Transverse colon (tissue), 4 donors: ENCODE measurements at regions not wholly inside any gene's neighbourhood (a gene's known extent, or its start where the extent isn't known, plus 50 kb on each side); places are given as distances from the start of the nearest gene placed in this dataset.

Experiments
- DNase-seq: peaks from one replicate; pipeline ENCODE4 v3.0.0-alpha.2; 2019
- H3K27ac ChIP-seq, 4 donors: fragments of 200-600 bp; sonication (generic); 2 replicates each; pipeline ENCODE4 v1.5.1; 2016 to 2018; ENCODE audit warnings: inconsistent platforms in 4 of 4
- H3K27me3 ChIP-seq: fragments of 200-600 bp; sonication (generic); 2 replicates; pipeline ENCODE4 v1.5.1; 2017; ENCODE audit warnings: inconsistent platforms
- H3K36me3 ChIP-seq, 4 donors: fragments of 200-600 bp; sonication (generic); 2 replicates each; pipeline ENCODE4 v1.5.1; 2017 to 2019; ENCODE audit warnings: inconsistent platforms in 4 of 4
- H3K4me1 ChIP-seq, 4 donors: fragments of 200-600 bp; sonication (generic); 2 replicates each; pipeline ENCODE4 v1.5.1; 2017 to 2020; ENCODE audit warnings: inconsistent platforms in 4 of 4
- H3K4me3 ChIP-seq, 4 donors: fragments of 200-600 bp; sonication (generic); 1 replicate in 1 of 4; 2 replicates in 3 of 4; pipeline versions ENCODE4 v1.5.1 to v1.6.1; 2017 to 2019; ENCODE audit warnings: inconsistent platforms in 4 of 4
- H3K9me3 ChIP-seq, 2 donors: fragments of 200-600 bp; sonication (generic); 2 replicates each; pipeline ENCODE4 v1.5.1; 2017 to 2019; ENCODE audit warnings: inconsistent platforms in 2 of 2
- EP300 ChIP-seq: sonication (generic); formaldehyde crosslinking; IDR thresholded peaks from one replicate; pipeline ENCODE4 v1.6.1; 2017; ENCODE audit warnings: antibody characterized with exemption, low read depth
- POLR2A ChIP-seq: fragments of 450-650 bp; IDR thresholded peaks from one replicate; pipeline ENCODE4 v1.6.1; 2016; ENCODE audit warnings: antibody characterized with exemption, mild to moderate bottlenecking, moderate library complexity
- POLR2AphosphoS5 ChIP-seq, 3 donors: sonication (generic); formaldehyde crosslinking; IDR thresholded peaks; one replicate each; pipeline ENCODE4 v1.6.1; 2016; ENCODE audit warnings: antibody characterized with exemption in 3 of 3
- WGBS, 2 donors: methylation state at CpG; one replicate each; pipeline ENCODE4 v1.1.5; 2018; ENCODE audit warnings: low coverage in 1 of 2; 5-methylcytosine and 5-hydroxymethylcytosine counted together
- in situ Hi-C, 4 donors: fragments of 200-750 bp; cut with MboI; loops; one replicate each; pipeline versions ENCODE4 v1.15.0 to v1.15.1; 2017; ENCODE audit warnings: low sequenced_read_pairs in 3 of 4, low pct_ligation_motif_present in 1 of 4, low pct_unique_long_range_greater_than_20kb in 1 of 4
- intact Hi-C: fragments of 100-400 bp; cut with DNase I; formaldehyde crosslinking; loops from one replicate; pipeline ENCODE4 v1.15.1; 2023; ENCODE audit warnings: low total_unique reads
- TF ChIP-seq, protein P1 (sequence below), 5 experiments: fragments of 200-600 bp in 3 of 5; fragments of 450-650 bp in 2 of 5; sonication (generic) in 3 of 5; IDR thresholded peaks; 1 replicate in 2 of 5; 2 replicates in 3 of 5; pipeline ENCODE4 v1.5.1; 2016 to 2017; ENCODE audit warnings: antibody characterized with exemption in 5 of 5, inconsistent platforms in 3 of 5, mild to moderate bottlenecking in 2 of 5, moderate library complexity in 1 of 5

DNA sequence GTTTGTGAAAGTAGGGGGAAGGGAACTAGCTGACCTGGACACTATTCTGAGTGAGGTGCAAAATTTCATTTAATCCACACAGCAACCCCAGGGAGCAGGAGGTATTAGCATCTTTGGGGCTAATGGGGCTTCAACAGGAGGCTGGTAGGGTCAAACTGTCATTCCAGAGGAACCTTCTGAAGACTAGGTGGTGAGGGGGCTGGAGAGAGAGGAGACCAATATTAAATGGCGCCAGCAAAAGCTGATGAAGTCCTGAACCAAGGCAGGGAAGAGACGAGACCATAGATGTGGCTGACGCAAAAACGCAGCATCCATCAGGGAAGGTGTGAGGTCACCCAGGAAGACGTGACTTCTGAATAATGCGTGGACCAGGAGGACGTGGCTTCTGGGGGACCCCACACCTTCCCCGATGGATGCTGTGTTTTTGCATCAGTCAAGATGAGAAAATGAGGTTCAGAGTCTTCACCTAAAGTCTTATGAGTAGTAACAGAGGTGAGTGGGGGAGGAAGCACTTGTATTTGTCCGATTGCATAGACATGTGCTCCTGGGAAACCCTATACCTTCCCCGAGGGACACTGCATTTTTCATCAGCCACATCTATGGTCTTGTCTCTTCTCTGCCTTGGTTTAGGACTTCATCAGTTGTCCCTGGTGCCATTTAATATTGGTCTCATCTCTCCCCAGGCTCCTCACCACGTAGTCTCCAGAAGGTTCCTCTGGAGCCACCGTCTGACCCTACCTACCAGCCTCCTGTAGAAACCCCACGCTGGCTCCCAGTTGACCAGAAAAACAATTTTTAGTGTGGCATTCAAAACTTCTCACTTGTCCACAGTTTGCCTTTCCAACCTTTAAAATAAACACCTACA is 188.6 kb downstream of the MYCN start:
- no peak overlapping the region for H3K4me3 ChIP-seq
- intact Hi-C loops: no loop called here
- no peaks in the 10 kb centered on the region for H3K36me3 ChIP-seq
- no peak for DNase-seq
- TF ChIP-seq, protein P1, sequence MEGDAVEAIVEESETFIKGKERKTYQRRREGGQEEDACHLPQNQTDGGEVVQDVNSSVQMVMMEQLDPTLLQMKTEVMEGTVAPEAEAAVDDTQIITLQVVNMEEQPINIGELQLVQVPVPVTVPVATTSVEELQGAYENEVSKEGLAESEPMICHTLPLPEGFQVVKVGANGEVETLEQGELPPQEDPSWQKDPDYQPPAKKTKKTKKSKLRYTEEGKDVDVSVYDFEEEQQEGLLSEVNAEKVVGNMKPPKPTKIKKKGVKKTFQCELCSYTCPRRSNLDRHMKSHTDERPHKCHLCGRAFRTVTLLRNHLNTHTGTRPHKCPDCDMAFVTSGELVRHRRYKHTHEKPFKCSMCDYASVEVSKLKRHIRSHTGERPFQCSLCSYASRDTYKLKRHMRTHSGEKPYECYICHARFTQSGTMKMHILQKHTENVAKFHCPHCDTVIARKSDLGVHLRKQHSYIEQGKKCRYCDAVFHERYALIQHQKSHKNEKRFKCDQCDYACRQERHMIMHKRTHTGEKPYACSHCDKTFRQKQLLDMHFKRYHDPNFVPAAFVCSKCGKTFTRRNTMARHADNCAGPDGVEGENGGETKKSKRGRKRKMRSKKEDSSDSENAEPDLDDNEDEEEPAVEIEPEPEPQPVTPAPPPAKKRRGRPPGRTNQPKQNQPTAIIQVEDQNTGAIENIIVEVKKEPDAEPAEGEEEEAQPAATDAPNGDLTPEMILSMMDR (IDR thresholded peaks at IDR 0.05): no peak
- TF ChIP-seq EP300: no peak
- TF ChIP-seq POLR2AphosphoS5 (IDR thresholded peaks at IDR 0.05): no peak
- TF ChIP-seq POLR2A: no peak
- H3K9me3 ChIP-seq: no peaks in the 10 kb centered on the region
- peaks cover 3 to 26% (median 18%) of the 10 kb centered on the region in 4 donors for H3K4me1 ChIP-seq
- H3K27ac ChIP-seq: no peak overlapping the region
- WGBS, 2 donors: 85 to 86% methylated on average over 13 of the region's 13 CpGs
- in situ Hi-C loops: no loop called here
- no peaks in the 10 kb centered on the region for H3K27me3 ChIP-seq

DNA sequence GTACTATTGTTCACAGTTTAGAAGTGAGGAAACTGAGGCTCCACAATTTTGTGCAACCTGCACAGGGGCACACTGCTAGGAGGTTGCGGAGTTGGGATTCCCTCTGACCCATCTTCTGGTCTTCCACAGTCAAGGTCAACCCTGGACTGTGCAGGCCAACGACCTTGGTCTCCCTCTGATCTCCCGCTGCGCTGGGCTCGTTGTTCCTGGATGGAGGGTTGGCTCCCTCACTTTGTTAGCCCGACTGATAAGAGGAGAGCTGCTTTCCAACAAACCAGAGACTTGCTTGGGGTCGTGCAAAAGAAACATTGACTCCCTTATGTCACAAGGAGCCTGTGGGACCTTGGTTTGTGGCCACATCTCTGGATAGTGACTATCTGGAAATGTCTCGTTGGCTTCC is 187.6 kb downstream of the MYCN start:
- Histone ChIP-seq H3K27me3 (no peaks in the 10 kb centered on the region), H3K9me3 (no peaks in the 10 kb centered on the region), H3K4me3 (no peak overlapping the region), H3K36me3 (no peaks in the 10 kb centered on the region), H3K27ac (no peak overlapping the region), H3K4me1 (peaks cover 3 to 33% (median 23%) of the 10 kb centered on the region in 4 donors)
- intact Hi-C loops (no loop called here), in situ Hi-C loops (no loop called here)
- DNase-seq: no peak
- 60 to 90% methylated on average over 1 to 8 of the region's 8 CpGs for WGBS, 2 donors
- no peak for TF ChIP-seq EP300
- TF ChIP-seq, protein P1 (IDR thresholded peaks at IDR 0.05): no peak
- TF ChIP-seq POLR2AphosphoS5 (IDR thresholded peaks at IDR 0.05): no peak
- no peak for TF ChIP-seq POLR2A

DNA sequence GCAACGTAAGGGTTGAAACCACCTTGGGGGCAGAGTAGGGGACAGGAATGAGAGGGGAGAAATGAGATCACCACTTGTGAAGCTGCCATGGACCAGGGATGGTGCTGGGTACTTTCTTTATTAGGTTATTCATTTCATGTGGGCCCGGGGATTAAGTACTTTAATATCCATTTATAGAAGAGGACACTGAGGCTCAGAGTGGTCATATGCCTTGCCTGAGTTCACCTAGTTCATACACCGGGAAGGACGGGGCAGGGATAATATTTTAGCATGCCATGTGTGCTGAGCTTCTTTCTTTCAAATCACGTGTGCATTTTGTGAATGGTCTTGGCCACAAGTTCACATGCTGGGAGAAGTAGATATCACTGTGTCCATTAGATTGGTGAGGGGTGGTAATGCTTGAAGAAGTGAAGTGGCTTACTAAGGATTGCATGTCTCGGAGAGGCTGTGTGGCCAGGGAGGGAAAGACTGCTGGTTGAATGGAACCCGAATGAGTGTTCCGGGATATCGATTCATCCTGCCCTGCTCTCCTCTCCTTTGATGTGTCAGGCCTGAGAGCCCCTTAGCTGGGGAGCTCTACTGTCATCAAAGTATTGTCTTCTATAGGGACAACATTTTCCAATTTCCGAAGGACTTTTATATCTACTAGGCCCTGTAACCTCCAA is 187.1 kb downstream of the MYCN start:
- intact Hi-C loops: no loop called here
- TF ChIP-seq EP300 (no peak), POLR2A (no peak), POLR2AphosphoS5 (IDR thresholded peaks at IDR 0.05) (no peak)
- TF ChIP-seq, protein P1 (IDR thresholded peaks at IDR 0.05): no peak
- 70 to 90% methylated on average over 4 to 10 of the region's 10 CpGs for WGBS, 2 donors
- Histone ChIP-seq H3K4me1 (peaks cover 3 to 33% (median 23%) of the 10 kb centered on the region in 4 donors), H3K4me3 (no peak overlapping the region), H3K27me3 (no peaks in the 10 kb centered on the region), H3K27ac (no peak overlapping the region), H3K9me3 (no peaks in the 10 kb centered on the region), H3K36me3 (no peaks in the 10 kb centered on the region)
- in situ Hi-C loops: no loop called here
- DNase-seq: no peak

DNA sequence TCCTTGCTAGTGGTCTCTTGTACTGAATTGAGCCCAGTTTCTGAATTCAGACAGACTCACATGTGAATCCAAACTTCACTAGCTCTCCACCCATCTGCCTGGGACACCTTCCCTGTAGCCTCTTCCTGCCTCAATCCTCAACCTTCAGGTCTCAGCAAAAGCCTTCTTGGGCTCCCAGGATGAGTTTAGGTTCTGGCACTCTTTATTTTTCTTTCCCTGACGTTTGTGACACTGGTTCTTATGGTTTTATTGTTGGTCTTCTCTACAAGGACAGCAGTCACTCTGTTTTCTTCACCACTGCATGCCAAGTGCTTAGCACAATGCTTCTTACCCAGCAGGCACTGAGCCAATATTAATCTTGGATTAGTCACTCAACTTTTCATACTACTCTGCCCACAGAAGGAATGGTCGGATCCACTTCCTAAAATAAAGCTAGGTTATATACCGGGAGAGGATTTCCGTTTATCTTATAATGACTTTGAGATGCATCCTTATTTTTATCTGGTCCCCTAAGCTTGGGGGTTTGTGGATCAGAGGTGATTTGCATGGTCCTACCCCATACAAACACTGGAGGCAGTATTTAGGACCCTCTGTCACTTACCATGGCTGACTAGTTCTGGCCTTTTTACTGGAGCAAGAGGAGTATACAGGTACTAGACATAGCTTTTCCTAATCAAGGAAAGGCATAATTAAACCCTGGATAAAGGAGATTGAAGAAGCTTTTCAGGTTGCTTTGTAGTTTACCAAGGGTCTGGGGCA is 186.3 kb downstream of the MYCN start:
- H3K27ac ChIP-seq: peak overlapping the region in 3 of 4 donors; percentile 14 to 52 (median 24)
- TF ChIP-seq POLR2AphosphoS5 (IDR thresholded peaks at IDR 0.05) (no peak), EP300 (no peak), POLR2A (no peak)
- TF ChIP-seq, protein P1 (IDR thresholded peaks at IDR 0.05): no peak
- no peak for DNase-seq
- H3K4me1 ChIP-seq: peaks cover 3 to 33% (median 23%) of the 10 kb centered on the region in 4 donors
- in situ Hi-C loops (no loop called here), intact Hi-C loops (no loop called here)
- H3K4me3 ChIP-seq: no peak overlapping the region
- no peaks in the 10 kb centered on the region for H3K36me3 ChIP-seq
- H3K9me3 ChIP-seq: no peaks in the 10 kb centered on the region
- H3K27me3 ChIP-seq: no peaks in the 10 kb centered on the region
- WGBS, 2 donors: 40 to 62% methylated on average over 4 of the region's 4 CpGs
